ENCODE measurements at regions not wholly inside any gene's neighbourhood (a gene's known extent, or its start where the extent isn't known, plus 50 kb on each side); places are given as distances from the start of the nearest gene placed in this dataset.

GRCh38 chr7:24475166-24475961 is 97.9 kb upstream of the PALS2 start:
- no peak for DNase-seq (ENCODE audit: low read depth in 2 of 2)

- no peak for DNase-seq (ENCODE audit: low read depth in 2 of 2)
These were observed 97.0 kb upstream of the PALS2 start for GRCh38 chr7:24476227-24476626.

GRCh38 chr7:24477398-24478136 is 95.7 kb upstream of the PALS2 start:
- DNase-seq (ENCODE audit: low read depth in 2 of 2): peak; percentile 19 to 46

- DNase-seq (ENCODE audit: low read depth in 2 of 2): no peak
These were observed 95.1 kb upstream of the PALS2 start for GRCh38 chr7:24478137-24478655.

GRCh38 chr7:24480501-24480900 is 92.8 kb upstream of the PALS2 start:
- no peak for DNase-seq (ENCODE audit: low read depth in 2 of 2)

- no peak for DNase-seq (ENCODE audit: low read depth in 2 of 2)
These were observed 89.4 kb upstream of the PALS2 start for GRCh38 chr7:24483804-24484203.

- DNase-seq (ENCODE audit: low read depth in 2 of 2): no peak
These were observed 80.7 kb upstream of the PALS2 start for GRCh38 chr7:24492576-24492975.

- no peak for DNase-seq (ENCODE audit: low read depth in 2 of 2)
These were observed 78.4 kb upstream of the PALS2 start for GRCh38 chr7:24494832-24495231.

- no peak for DNase-seq (ENCODE audit: low read depth in 2 of 2)
These were observed 77.2 kb upstream of the PALS2 start for GRCh38 chr7:24496036-24496435.

GRCh38 chr7:24498439-24498838 is 74.8 kb upstream of the PALS2 start:
- no peak for DNase-seq (ENCODE audit: low read depth in 2 of 2)

- no peak for DNase-seq (ENCODE audit: low read depth in 2 of 2)
These were observed 73.4 kb upstream of the PALS2 start for GRCh38 chr7:24499871-24500270.

GRCh38 chr7:24500599-24500998 is 72.7 kb upstream of the PALS2 start:
- DNase-seq (ENCODE audit: low read depth in 2 of 2): no peak

GRCh38 chr7:24501009-24501408 is 72.2 kb upstream of the PALS2 start:
- no peak for DNase-seq (ENCODE audit: low read depth in 2 of 2)

- no peak for DNase-seq (ENCODE audit: low read depth in 2 of 2)
These were observed 71.7 kb upstream of the PALS2 start for GRCh38 chr7:24501443-24502134.

- DNase-seq (ENCODE audit: low read depth in 2 of 2): no peak
These were observed 71.1 kb upstream of the PALS2 start for GRCh38 chr7:24502135-24502488.

GRCh38 chr7:24503506-24503905 is 69.7 kb upstream of the PALS2 start:
- DNase-seq (ENCODE audit: low read depth in 2 of 2): no peak

- DNase-seq (ENCODE audit: low read depth in 2 of 2): no peak
These were observed 69.2 kb upstream of the PALS2 start for GRCh38 chr7:24504040-24504439.

GRCh38 chr7:24504836-24505235 is 68.4 kb upstream of the PALS2 start:
- DNase-seq (ENCODE audit: low read depth in 2 of 2): no peak

- no peak for DNase-seq (ENCODE audit: low read depth in 2 of 2)
These were observed 67.3 kb upstream of the PALS2 start for GRCh38 chr7:24505968-24506367.

- no peak for DNase-seq (ENCODE audit: low read depth in 2 of 2)
These were observed 64.9 kb upstream of the PALS2 start for GRCh38 chr7:24508316-24508715.

- no peak for DNase-seq (ENCODE audit: low read depth in 2 of 2)
These were observed 62.5 kb upstream of the PALS2 start for GRCh38 chr7:24510759-24511158.

- DNase-seq (ENCODE audit: low read depth in 2 of 2): no peak
These were observed 56.1 kb upstream of the PALS2 start for GRCh38 chr7:24517166-24517565.
